ENCODE measurements at regions not wholly inside any gene's neighbourhood (a gene's known extent, or its start where the extent isn't known, plus 50 kb on each side); places are given as distances from the start of the nearest gene placed in this dataset.

DNA sequence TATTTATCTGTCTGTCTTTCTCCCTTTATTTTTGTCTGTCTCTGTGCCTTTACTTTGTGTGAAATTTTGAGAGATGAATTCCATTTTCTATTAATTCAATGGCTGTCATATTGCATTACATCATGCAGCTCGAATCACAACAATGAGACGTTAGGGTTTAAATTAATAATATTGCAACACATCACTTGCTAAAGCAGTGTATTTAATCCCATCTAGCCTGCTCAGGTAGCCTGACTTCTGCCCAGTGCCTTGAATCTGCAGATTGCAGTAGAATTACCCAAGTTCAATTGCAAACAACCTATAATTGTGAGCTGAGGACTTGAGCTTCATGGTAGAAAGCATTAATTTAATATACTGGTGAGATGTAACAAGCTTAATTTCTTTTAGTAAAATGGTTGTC lies 235.7 kb upstream of the TSHZ2 start (continued):
- TF ChIP-seq, protein P1, sequence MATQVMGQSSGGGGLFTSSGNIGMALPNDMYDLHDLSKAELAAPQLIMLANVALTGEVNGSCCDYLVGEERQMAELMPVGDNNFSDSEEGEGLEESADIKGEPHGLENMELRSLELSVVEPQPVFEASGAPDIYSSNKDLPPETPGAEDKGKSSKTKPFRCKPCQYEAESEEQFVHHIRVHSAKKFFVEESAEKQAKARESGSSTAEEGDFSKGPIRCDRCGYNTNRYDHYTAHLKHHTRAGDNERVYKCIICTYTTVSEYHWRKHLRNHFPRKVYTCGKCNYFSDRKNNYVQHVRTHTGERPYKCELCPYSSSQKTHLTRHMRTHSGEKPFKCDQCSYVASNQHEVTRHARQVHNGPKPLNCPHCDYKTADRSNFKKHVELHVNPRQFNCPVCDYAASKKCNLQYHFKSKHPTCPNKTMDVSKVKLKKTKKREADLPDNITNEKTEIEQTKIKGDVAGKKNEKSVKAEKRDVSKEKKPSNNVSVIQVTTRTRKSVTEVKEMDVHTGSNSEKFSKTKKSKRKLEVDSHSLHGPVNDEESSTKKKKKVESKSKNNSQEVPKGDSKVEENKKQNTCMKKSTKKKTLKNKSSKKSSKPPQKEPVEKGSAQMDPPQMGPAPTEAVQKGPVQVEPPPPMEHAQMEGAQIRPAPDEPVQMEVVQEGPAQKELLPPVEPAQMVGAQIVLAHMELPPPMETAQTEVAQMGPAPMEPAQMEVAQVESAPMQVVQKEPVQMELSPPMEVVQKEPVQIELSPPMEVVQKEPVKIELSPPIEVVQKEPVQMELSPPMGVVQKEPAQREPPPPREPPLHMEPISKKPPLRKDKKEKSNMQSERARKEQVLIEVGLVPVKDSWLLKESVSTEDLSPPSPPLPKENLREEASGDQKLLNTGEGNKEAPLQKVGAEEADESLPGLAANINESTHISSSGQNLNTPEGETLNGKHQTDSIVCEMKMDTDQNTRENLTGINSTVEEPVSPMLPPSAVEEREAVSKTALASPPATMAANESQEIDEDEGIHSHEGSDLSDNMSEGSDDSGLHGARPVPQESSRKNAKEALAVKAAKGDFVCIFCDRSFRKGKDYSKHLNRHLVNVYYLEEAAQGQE (IDR thresholded peaks at IDR 0.05; ENCODE audit: low read depth, low read length), result no peak
- TF ChIP-seq EGR1 (IDR thresholded peaks at IDR 0.05; ENCODE audit: borderline replicate concordance in 1 of 2, low read depth in 2 of 2, low read length in 2 of 2), result no peak
- TF ChIP-seq SP1 (IDR thresholded peaks at IDR 0.05; ENCODE audit: low read depth, low read length), result no peak
- TF ChIP-seq POU2F2 (IDR thresholded peaks at IDR 0.05; ENCODE audit: borderline replicate concordance, low read depth, low read length), result no peak
- TF ChIP-seq TCF7 (IDR thresholded peaks at IDR 0.05; ENCODE audit: borderline replicate concordance), result no peak
- no peak for TF ChIP-seq CBFB (IDR thresholded peaks at IDR 0.05; ENCODE audit: low read depth)
- TF ChIP-seq MXI1 (IDR thresholded peaks at IDR 0.05; ENCODE audit: low read depth, low read length), result no peak
- no peak for TF ChIP-seq BACH1 (IDR thresholded peaks at IDR 0.05; ENCODE audit: borderline replicate concordance)
- TF ChIP-seq RCOR1 (conservative IDR thresholded peaks at IDR 0.05; ENCODE audit: low read depth, low read length), result no peak

DNA sequence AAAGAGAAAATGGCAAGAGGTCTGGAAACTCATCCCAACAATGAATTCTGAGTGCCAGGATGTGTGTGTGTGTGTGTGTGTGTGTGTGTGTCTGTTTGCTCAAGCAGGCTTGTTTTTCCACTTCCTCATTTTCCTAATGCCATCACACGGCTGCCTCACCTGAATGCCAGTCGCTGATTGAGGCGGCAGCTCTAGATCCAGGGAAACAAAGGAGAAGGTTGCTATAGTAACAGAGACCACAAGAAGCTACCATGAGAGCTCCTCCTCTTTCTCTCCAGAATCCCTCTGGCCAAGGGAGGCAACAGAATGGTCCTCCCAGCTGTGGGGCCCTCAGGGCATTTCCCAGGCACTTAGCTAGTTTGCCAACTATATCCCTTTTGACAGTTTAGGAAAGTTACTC lies 241.1 kb upstream of the TSHZ2 start:
- no peak overlapping the region for H3K4me2 ChIP-seq (ENCODE audit: control insufficient read depth, insufficient read depth)
- 57% methylated on average over 3 of the region's 3 CpGs for WGBS (ENCODE audit: insufficient coverage, insufficient replicate concordance, low lambda C conversion rate, missing lambda C conversion rate)
- no peaks in the 10 kb centered on the region for H3K27me3 ChIP-seq (replicated peaks in 1 of 2; ENCODE audit: control insufficient read depth in 2 of 2, insufficient read depth in 2 of 2, low read length in 1 of 2)
- ChIA-PET RAD21 (ENCODE audit: unreplicated experiment) (no interaction called here), POLR2A (no interaction called here), SMC1A (ENCODE audit: uncharacterized antibody, unreplicated experiment) (no interaction called here), CTCF (no interaction called here)
- BruUV-seq (replicated peaks), result no TSS peak
- H3K9ac ChIP-seq (ENCODE audit: control insufficient read depth, insufficient read depth, low read length), result no peak overlapping the region
- no peak overlapping the region for H2AFZ ChIP-seq (ENCODE audit: control insufficient read depth, low read depth, low read length)
- no peaks in the 10 kb centered on the region for H4K20me1 ChIP-seq (ENCODE audit: control insufficient read depth, insufficient read depth)
- TF ChIP-seq SPI1 (IDR thresholded peaks at IDR 0.05; ENCODE audit: borderline replicate concordance, insufficient read depth, low read depth, low read length) (0 out of 2 replicates have a peak, but pooled peaks have one; percentile 22), MTA2 (IDR thresholded peaks at IDR 0.05; ENCODE audit: low read depth) (no peak)
- FAIRE-seq (no peak), DNase-seq (ENCODE audit: low read depth, low spot score) (no peak), ATAC-seq (no peak)
- no peak overlapping the region for H3K4me3 ChIP-seq
- H3K4me1 ChIP-seq (ENCODE audit: control insufficient read depth, insufficient read depth, low read length), result no peaks in the 10 kb centered on the region
- H3K9me3 ChIP-seq (replicated peaks; ENCODE audit: control insufficient read depth, insufficient read depth, low read length), result no peaks in the 10 kb centered on the region; the same call in 2 of the 3 replicates
- no peaks in the 10 kb centered on the region for H3K36me3 ChIP-seq (ENCODE audit: control insufficient read depth in 2 of 2, insufficient read depth in 2 of 2, low read length in 1 of 2)
- no peaks in the 10 kb centered on the region for H3K79me2 ChIP-seq (ENCODE audit: control insufficient read depth, insufficient read depth, low read length)
- intact Hi-C loops (cut with micrococcal nuclease; ENCODE audit: unreplicated experiment), result no loop called here
- no peak overlapping the region for H3K27ac ChIP-seq (ENCODE audit: control insufficient read depth, insufficient read depth)
- in situ Hi-C loops (cut with MboI), result no loop called here

Data from GM12878 (cell line).